Endothelial cell of umbilical vein (primary cell): ENCODE measurements at regions not wholly inside any gene's neighbourhood (a gene's known extent, or its start where the extent isn't known, plus 50 kb on each side); places are given as distances from the start of the nearest gene placed in this dataset.

Source experiments
- CTCF ChIP-seq, 2 donors: IDR thresholded peaks; 1 replicate in 1 of 2; 2 replicates in 1 of 2; pipeline ENCODE4 v1.5.1; 2011; ENCODE audit warnings: low read length in 2 of 2, mild to moderate bottlenecking in 2 of 2, moderate library complexity in 2 of 2, control low read depth in 1 of 2, inconsistent platforms in 1 of 2, low read depth in 1 of 2; ENCODE audit not compliant: insufficient read depth in 1 of 2; ENCODE audit errors: extremely low read depth in 1 of 2
- EZH2 ChIP-seq: IDR thresholded peaks from 2 replicates; pipeline ENCODE4 v1.6.1; 2012; ENCODE audit warnings: borderline replicate concordance, low read depth, mild to moderate bottlenecking, moderate library complexity, low read length, inconsistent platforms; ENCODE audit not compliant: severe bottlenecking
- FOS ChIP-seq: IDR thresholded peaks from 2 replicates; pipeline ENCODE4 v1.6.1; 2011; ENCODE audit warnings: mild to moderate bottlenecking, low read length, moderate library complexity, borderline replicate concordance; ENCODE audit not compliant: insufficient read depth
- JUN ChIP-seq: IDR thresholded peaks from 2 replicates; pipeline ENCODE4 v1.6.1; 2011; ENCODE audit warnings: borderline replicate concordance, low read depth; ENCODE audit not compliant: insufficient read length, insufficient read depth
- MAX ChIP-seq: IDR thresholded peaks from 2 replicates; pipeline ENCODE4 v1.6.1; 2011; ENCODE audit not compliant: insufficient read depth, insufficient read length
- POLR2A ChIP-seq: IDR thresholded peaks from 2 replicates; pipeline ENCODE4 v1.6.1; 2012; ENCODE audit warnings: low read depth, mild to moderate bottlenecking, control low read depth, low read length
- POLR2AphosphoS5 ChIP-seq: IDR thresholded peaks from 2 replicates; pipeline ENCODE4 v1.6.1; 2012; ENCODE audit warnings: low read depth, mild to moderate bottlenecking, control low read depth, low read length, moderate library complexity; ENCODE audit not compliant: insufficient read depth

- no peak for TF ChIP-seq CTCF (IDR thresholded peaks at IDR 0.05; ENCODE audit: extremely low read depth in 1 of 2, insufficient read depth in 1 of 2, low read depth in 1 of 2, low read length in 2 of 2)
- TF ChIP-seq MAX = no peak
- TF ChIP-seq POLR2AphosphoS5 = no peak
- TF ChIP-seq FOS = no peak
- no peak for TF ChIP-seq EZH2
- no peak for TF ChIP-seq POLR2A
- no peak for TF ChIP-seq JUN
Measured at GRCh38 chr3:180250172-180250571, 213.4 kb upstream of the PEX5L start.
